ENCODE measurements at regions not wholly inside any gene's neighbourhood (a gene's known extent, or its start where the extent isn't known, plus 50 kb on each side); places are given as distances from the start of the nearest gene placed in this dataset.

- no peak for DNase-seq
Observed at GRCh38 chr7:26612742-26613141, 251.6 kb downstream of the SKAP2 start.

- DNase-seq = no peak
Observed at GRCh38 chr7:26614503-26614902, 249.9 kb downstream of the SKAP2 start.

- DNase-seq = no peak
Observed at GRCh38 chr7:26616235-26616634, 248.2 kb downstream of the SKAP2 start.

- DNase-seq = no peak
Observed at GRCh38 chr7:26617066-26617465, 247.3 kb downstream of the SKAP2 start.

All from hematopoietic multipotent progenitor cell treated with erythropoietin and hydrocortisone succinate and interleukin-3 and kit ligand, for 6 days (in vitro differentiated cells).